DMS153 treated with DMSO at 0.1 percent for 48 hours (cell line): ENCODE measurements at regions not wholly inside any gene's neighbourhood (a gene's known extent, or its start where the extent isn't known, plus 50 kb on each side); places are given as distances from the start of the nearest gene placed in this dataset.
"Not testable (repeated sequence)": the region's sequence is repeated elsewhere in the genome, so short reads cannot be mapped to it uniquely, and the experiment has no call there.

ENCODE experiments used
- DNase-seq: peaks from one replicate; lab custom pipeline; 2025; ENCODE audit not compliant: unreplicated experiment; lab: John Stamatoyannopoulos, UW

DNA sequence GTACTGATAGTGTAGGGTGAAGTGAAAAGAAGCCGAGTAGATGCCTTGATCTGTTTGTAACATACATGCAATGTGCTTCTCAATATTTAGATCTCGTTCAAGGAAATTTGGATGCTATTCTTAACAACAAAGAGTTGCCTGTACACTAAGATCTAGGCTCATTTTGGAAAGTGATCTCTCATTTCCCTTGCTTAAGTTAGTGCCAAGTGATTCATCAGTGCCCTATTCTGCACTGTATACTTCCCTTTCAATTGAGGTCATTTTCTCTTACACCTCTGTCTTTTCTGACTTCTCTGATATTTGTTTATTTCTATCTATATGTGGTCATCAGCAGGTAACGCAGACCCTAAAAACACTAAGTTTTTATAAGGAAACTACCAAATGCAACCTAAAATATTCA, 528.6 kb upstream of the PTPRD start:
- no peak for DNase-seq

DNA sequence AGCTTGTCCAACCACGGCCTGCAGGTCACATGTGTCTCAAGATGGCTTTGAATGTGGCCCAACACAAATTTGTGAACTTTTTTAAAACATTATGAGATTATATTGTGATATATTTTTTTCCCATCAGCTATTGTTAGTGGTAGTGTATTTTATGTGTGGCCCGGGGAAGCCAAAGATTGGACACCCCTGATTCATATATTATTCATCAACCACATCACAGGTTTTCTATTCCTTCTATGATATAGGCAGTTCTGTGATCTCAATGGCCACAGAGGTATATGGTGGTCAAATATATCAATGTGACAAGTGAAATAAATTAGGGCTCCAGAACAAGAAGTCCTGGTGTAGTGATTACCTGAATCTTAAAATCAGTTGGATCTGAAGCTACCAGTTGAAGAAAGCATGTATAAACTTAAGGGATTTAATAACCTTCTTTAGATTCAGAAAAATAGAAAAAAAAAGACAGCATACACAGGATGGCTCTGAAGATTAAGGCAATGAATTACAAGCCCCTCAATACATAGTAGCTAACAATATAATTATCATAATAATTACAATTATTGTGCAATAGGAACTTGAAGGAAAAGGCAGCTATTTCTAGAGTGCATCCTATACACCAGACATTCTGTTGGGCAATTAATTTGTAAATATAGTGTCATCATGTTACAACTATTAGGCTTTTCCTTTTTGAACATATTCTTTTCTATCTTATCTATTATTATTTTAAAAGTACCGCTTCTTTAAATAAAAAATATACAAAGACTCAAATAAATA, 530.4 kb upstream of the PTPRD start:
- DNase-seq = no peak

DNA sequence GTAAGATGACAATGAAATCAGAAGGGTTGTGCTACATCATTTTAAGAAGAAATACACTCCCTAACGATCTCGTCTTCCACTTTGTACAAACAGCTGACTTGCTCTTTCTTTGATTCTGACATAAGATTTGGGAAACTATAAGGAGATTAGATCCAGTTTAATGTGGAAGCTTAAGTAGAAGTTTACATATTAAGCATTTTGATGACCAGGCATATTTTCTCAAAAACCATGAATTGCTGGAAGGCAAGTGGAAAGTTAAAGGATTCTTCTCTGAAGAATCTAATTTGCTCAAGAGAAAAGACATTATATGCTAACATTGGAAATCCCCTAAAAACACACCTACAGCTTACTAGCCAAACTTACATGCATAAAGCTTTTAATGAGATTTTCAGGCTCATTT, 531.9 kb upstream of the PTPRD start:
- no peak for DNase-seq

DNA sequence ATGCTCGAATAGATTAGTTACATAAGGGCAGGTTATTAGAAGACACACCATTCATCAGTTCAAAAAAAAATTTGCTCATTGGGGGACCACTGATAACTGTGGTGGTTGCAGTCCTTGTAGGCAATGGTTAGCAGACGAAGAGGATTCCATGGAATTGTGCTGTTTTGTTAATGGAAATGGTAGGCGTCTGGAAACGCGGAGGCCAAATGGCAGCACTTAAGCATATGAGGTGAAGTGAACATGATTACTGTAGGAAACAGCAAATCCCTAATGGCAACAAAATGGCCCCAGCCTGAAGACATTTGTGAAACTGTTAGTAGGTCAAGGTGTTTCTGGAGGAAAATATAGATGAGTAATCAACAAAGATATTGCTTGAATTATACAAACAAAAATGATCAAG, 535.4 kb upstream of the PTPRD start:
- DNase-seq = no peak

DNA sequence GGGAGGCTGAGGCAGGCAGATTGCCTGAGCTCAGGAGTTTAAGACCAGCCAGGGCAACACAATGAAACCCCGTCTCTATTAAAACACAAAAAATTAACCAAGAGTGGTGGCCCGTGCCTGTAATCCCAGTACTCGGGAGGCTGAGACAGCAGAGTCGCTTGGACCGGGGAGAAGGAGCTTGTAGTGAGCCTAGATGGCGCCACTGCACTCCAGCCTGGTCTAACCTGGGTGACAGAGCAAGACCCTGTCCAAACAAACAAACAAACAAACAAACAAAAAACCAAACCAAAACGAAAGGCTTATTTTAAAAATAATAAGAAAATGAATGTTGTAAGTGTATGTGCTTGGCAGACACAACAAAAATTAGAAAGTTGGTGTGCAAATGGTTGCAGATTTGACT, 536.3 kb upstream of the PTPRD start:
- DNase-seq = no peak

DNA sequence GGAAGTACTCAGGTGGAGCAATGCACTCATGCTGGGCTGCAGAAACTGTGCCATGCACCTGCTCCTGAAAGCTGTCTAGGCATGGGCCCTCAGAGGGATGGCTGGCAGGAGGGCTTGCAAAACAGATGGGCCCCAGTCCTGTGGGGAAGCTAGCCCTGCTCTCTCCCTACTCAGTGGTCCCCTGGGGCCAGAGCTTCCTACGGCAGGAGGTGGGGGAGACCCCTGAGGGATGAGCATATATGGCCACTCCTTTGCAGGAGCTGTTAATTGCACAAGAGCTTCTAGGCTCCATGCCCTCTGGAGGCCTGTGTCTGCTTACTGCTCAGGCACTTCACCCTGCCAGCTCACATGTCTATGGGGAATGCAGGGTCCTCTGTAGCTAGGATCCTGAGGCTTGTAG, 545.3 kb upstream of the PTPRD start:
- no peak for DNase-seq

DNA sequence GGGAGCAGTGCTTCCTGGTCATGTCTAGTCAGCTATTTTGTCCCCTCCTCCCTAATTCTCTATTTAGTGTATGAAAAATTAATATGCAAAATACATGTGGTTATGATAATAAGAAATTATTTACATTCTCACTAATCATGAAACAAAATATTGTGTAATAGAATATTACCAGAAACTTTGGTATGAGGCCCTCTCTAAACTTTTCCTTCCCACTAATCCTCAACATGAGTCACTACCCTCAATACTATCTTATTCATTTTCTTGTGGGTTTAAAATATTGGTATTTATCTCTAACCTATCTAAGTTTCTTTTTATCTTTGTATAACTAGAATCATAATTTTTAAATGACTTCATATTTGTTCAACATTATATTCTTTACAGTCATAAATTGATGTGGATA, 545.9 kb upstream of the PTPRD start:
- DNase-seq = no peak

DNA sequence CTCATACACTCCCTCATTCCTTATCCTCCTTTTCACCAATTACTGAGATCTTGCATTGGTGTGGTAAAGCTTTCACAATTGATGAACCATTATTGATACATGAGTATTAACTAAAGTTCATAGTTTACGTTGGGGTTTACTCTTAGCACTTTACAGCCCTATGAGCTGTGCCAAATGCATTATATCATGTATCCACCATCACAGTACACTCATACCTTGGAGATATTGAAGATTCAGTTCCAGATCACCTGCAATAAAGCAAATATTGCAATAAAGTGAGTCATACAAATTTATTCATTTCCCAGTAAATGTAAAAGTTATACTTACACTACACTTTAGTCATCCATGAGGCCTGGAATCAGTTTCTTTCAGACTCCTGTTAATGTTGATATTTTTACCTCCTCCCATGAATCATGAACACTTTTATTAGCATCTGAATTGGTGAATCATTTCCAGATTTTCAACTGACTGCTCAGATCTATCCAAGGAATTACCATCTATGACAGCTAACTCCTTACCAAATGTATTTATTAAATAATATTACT, 546.6 kb upstream of the PTPRD start:
- DNase-seq = no peak

DNA sequence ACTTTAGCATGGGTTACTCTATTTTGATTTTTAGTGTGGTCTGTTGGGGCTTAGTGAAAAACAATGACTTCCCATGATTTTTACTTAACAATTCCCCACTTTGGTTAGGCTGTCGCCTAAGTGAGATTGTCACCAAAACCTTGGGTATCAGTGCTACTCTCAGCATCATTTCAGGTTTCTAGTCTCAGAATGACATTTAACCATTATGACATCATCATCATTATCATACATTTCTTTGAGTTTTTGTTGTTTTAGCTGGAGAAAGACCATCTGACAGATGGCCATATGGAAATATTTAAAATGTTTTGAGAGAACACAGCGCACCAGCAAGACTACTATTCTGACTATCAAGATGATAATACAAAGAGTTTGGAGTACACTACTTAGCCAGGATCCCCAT, 551.0 kb upstream of the PTPRD start:
- DNase-seq = no peak

DNA sequence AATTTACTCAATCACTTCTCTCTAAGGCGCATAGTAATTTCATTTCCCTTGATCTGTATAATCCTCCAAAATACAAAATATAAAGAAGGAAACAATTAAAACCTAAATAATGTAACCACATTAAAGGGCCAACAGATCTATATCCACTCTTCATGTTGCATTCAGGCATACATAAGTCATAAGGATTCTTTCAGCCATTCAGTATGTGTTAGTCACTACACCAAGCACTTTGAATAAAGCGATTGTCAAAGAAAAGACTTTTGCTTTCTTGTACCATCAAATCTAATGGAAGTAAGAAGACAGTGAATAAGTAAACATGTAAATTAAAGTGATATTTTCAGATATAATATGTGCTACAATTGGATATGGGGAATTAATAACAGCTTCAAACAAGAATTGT, 569.2 kb upstream of the PTPRD start:
- no peak for DNase-seq

DNA sequence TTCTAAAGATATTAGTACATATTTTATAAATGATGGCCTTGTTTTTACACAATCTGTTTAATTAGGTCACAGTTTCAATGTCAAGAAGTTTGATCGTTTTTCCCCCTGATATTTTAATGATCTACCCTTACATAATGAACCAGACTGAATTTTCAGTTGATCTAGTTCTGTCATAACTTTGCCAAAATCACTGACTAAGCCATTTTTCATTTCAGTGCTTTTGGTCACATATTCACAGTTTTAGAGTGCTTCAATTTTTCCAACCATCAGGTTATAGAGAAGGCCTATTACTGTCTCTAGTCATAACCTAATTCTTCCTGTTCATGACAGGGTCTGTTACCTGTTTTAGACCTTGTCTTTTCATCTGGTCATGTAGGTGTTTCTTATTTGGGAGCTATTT, 577.9 kb upstream of the PTPRD start:
- no peak for DNase-seq

DNA sequence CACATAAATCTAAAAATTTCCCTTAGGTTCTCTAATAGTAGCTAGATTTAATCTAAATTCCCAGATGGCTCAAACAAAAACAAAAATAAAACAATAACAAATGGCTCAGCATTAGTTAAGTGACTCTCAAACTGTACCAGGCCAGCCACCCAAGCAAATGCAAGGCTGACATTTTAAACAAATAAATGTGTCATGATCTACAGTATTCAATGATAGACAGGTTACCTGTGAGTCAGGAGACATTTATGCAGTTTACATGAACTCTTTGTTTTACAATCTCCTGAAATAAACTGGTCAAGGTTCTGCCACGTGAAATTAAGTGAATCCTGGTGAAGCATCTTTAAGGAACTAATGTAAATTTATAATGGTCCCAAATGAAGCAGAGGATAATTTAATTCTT, 580.2 kb upstream of the PTPRD start:
- no peak for DNase-seq

DNA sequence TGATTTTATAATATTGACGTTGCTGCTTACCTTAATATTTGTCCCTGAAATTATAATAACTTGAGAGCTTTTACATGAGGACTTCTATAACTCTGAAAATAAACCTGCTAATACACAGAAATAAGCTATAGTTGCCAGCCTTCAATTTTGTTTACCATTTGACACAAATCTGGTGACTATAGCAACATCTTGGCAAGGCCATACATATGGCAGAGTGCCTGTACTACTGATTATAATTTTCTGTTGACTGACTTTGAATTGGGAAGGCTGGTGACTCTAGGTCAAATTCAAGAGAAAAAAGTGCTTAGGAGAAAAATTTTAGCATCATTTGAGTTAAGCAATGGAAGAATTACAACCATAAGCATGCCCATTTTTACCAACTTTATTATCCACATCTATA, 581.4 kb upstream of the PTPRD start:
- DNase-seq = no peak

DNA sequence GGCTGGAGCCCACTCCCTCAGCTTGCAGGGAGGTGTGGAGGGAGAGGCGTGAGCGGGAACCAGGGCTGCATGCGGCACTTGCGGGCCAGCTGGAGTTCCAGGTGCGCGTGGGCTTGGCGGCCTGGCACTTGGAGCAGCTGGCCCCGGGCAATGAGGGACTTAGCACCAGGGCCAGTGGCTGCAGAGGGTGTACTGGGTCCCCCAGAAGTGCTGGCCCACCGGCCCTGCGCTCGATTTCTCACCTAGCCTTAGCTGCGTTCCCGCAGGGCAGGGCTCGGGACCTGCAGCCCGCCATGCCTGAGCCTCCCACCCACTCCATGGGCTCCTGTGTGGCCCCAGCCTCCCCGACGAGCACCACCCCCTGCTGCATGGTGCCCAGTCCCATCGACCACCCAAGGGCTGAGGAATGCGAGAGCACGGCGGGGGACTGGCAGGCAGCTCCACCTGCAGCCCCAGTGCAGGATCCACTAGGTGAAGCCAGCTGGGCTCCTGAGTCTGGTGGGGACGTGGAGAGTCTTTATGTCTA, 584.1 kb upstream of the PTPRD start:
- DNase-seq = not testable (repeated sequence)

DNA sequence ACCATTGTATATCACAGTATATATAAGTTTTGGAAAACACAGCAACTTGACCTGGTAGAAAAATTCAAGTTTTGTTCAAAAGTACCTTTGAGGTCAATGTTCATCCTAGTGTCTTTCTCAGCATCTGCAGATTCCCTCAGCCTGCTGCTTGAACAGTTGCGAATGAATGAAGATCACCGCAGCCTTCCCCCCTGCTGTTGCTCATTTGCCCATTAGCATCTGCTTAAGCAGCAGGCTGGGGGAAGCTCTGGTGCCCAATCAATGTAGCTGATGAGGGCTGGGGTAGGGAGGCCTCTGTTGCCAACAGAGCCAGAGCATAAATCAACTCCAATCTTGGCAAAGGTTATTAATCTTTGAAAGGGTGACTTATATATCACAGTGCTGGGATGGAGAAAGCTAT, 586.5 kb upstream of the PTPRD start:
- DNase-seq = no peak

DNA sequence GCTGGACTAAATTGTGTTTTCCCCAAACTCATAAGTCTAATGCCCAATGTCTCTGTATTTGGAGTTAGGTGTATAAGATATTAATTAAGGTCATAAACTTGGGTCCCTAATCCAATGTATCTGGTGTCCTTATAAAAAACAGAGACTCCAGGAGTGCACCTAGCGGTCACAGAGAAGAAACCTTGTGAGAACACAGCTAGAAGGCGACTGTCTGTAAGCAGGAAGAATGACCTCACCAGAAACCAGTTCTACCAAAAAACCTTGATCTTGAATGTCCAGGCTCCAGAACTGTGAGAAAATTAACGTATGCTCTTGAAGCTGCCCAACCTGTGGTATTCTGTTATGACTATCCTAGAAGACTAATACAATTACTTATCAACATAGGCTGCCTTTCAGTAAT, 591.7 kb upstream of the PTPRD start:
- no peak for DNase-seq

DNA sequence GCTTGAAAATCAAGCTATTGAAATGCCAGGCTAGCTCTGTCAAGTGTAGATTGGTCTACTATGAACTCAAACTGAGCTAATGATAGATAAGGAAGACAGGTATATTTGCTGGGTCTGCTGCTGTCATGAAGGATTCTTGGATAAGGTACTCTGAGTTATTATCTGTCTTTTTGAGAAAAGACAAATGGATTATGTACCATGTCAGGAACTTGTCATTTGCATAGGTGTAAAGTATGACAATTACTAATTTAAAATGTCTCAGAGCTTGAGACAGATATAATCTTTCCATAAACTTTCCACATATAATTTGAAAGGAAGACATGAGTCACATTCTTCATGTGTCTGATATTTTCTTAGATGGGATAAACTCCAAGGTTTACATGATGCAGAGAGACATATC, 594.1 kb upstream of the PTPRD start:
- no peak for DNase-seq

DNA sequence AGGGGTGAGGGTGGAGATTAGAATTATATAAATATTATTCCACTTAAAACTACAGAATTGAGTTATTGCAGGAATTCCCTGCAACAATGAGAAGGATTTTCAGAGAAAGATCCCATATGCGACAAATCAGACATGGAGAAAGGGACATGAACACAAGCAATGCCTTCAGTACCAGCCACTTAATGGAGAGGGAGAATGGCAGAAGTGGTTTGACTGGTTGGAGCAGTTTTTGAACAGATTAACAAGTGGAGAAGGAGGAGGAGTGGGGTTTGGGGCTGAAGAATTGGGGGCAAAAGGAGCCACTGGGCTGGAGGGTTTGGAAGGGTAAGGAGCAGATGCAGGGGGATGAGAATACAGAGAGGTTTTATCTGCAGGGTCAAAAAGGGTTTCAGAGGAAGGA, 620.9 kb upstream of the PTPRD start:
- DNase-seq = no peak

DNA sequence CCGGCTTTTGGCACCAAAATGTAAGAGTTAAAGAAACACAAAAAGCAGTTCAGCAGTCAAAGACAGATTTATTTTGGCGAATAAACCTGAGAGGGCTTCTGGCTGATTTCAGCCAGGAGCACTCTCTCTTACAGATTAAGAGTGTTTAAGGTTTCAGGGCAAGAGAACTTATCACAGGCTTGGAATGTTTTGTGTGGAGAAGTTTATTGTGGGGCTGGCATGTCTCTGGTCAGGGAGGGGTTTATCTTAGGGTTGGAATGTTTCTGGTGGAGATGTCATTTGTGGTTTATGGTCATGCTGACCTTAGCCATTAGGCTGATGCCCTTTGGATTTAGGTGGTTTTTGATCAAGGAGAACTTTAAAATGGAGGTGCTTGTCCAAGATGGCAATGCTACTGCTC, 622.3 kb upstream of the PTPRD start:
- DNase-seq = no peak

DNA sequence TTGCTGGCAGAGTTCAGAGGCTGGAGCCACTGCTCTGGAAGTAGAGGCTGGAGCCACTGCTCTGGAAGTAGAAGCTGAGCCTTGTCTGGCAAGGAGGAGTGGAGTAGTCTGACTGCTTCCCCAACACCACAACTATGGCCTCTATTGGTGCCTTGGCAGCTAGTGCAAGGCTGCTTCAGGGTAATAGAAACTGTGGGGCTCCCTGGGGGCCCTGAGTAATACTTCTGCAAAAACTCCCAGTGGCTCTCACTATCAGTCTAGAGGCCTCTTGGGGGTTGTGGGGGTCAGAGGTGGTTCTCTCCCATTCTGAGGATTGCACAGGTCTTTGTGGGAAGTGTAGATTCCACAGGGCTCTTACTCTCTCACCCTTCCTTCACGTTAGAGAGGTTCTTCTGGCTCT, 629.0 kb upstream of the PTPRD start:
- no peak for DNase-seq

DNA sequence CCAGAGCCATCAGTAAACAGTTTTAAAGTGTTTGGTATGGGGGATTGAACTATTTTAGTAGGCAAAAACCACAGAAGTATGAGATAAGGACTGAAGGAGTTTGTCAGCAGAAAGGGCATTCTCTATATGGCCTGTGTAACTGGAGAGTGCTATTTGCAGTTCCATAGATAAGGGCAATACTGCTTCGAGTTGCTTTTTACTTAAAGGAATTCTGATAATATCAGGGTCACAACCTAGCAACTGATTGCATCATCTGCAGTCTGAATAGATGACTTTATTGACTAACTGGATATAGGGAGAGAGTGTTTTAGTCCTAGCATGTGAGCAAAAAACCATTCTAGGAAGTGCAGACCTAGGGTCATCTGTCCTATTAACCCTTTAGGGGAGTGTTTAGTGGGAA, 645.2 kb upstream of the PTPRD start:
- no peak for DNase-seq

DNA sequence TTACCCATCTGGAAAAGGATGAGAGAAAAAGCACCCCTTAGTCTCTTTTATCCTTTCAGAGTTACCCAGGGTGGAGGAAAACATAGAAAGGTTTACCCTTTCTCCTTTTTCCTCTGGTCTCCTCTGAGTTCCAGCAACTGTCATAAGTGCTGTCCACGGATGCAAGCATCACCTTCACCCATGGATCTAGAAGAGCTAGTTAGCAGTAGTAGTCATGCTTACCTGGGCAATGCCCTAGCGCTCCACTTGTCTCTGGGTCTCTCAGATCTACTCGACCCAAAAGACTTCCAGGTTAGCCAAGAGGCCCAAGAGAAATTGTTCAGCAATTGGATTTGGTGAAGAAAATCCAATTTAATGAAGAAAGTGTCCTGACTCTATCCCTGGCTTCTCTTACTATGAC, 656.2 kb upstream of the PTPRD start:
- DNase-seq = no peak

DNA sequence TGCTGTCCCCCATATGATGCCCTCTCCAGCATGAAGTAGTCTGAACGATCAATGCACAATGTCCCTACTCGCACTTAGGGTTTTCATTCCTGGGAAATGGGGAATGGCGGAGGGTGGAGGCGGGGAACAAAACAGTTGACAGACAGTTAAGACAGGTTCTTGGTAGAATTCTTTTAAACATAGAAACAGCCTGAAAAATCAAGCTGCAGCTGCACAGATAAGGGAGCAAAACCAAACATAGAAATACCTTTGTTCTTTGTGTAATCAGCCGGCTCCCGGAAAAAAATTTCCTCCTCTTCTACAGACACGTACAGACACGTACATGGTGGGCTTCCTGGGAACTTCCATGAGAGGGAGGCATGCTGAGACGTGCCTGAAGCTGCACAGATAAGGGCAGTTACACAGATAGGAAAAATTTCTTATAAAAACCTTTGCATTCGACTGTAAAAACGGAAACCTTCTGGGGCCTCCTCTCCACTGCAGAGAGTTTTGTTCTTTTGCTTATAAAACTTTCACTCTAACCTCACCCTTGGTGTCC, 662.4 kb upstream of the PTPRD start:
- no peak for DNase-seq
